HCT116 (cell line): ENCODE measurements at regions not wholly inside any gene's neighbourhood (a gene's known extent, or its start where the extent isn't known, plus 50 kb on each side); places are given as distances from the start of the nearest gene placed in this dataset.

Source experiments
- ATAC-seq: fragments of 200-7000 bp; cut with Tn5 transposase; 2 replicates; pipeline ENCODE4 v1.9.1; 2020; ENCODE audit warnings: mild to moderate bottlenecking, moderate library complexity
- BruUV-seq: library from RNA; stranded (reverse); fragments of 400-500 nt; replicated peaks from 2 replicates; lab custom pipeline; 2021; lab: Mats Ljungman, UMichigan
- CTCF ChIA-PET: fragments of 300-600 bp; sonication (Branson Sonifier 250); formaldehyde crosslinking; loops from one replicate; lab custom pipeline; 2021; ENCODE audit warnings: antibody characterized with exemption; lab: Charles Lee
- POLR2A ChIA-PET: fragments of 300-600, 350-600 bp; sonication (Branson Sonifier 250); formaldehyde crosslinking; loops from one replicate; lab custom pipeline; 2021; ENCODE audit warnings: antibody characterized with exemption; lab: Charles Lee
- RAD21 ChIA-PET, 2 experiments: fragments of 300-600 bp; sonication (Branson Sonifier 250); formaldehyde crosslinking; loops; one replicate each; lab custom pipeline; 2023; ENCODE audit warnings: low total read pairs in 2 of 2; ENCODE audit not compliant: uncharacterized antibody in 2 of 2, unreplicated experiment in 2 of 2, low non-redundant PET in 1 of 2; lab: Charles Lee
- DNase-seq: peaks from one replicate; pipeline ENCODE4 v3.0.0-alpha.2; 2010; ENCODE audit warnings: low read depth, low spot score
- H2AFZ ChIP-seq: fragments of 200-600 bp; shearing (Covaris generic), sonication (generic); 2 replicates; pipeline ENCODE4 v1.6.1; 2017; ENCODE audit warnings: low read depth, mixed run types, mixed read lengths, antibody characterized with exemption, low read length; ENCODE audit not compliant: poor library complexity, severe bottlenecking
- H3K27ac ChIP-seq: 2 replicates; pipeline ENCODE4 v1.5.1; 2012; ENCODE audit warnings: low read depth, low read length
- H3K27me3 ChIP-seq: fragments of 200-600 bp; sonication (generic); 2 replicates; pipeline ENCODE4 v1.6.1; 2016; ENCODE audit warnings: mixed run types, low read length, mixed read lengths; ENCODE audit not compliant: insufficient read depth
- H3K36me3 ChIP-seq, 2 experiments: fragments of 200-500 bp in 1 of 2; fragments of 200-600 bp in 1 of 2; sonication (Bioruptor generic) in 1 of 2; sonication (generic) in 1 of 2; 2 replicates each; pipeline versions ENCODE4 v1.5.1 to v1.6.1; 2014 to 2016; ENCODE audit warnings: low read length in 2 of 2, inconsistent platforms in 1 of 2, mixed read lengths in 1 of 2, mixed run types in 1 of 2; ENCODE audit not compliant: insufficient read depth in 2 of 2, control insufficient read depth in 1 of 2
- H3K4me1 ChIP-seq, 2 experiments: fragments of 200-600 bp in 1 of 2; sonication (generic) in 1 of 2; 2 replicates each; pipeline versions ENCODE4 v1.5.1 to v1.6.1; 2012 to 2017; ENCODE audit warnings: low read length in 2 of 2, inconsistent platforms in 1 of 2, mild to moderate bottlenecking in 1 of 2, mixed read lengths in 1 of 2, mixed run types in 1 of 2, moderate library complexity in 1 of 2; ENCODE audit not compliant: insufficient read depth in 2 of 2, control insufficient read depth in 1 of 2
- H3K4me2 ChIP-seq: fragments of 200-600 bp; sonication (generic); 2 replicates; pipeline ENCODE4 v1.6.1; 2017; ENCODE audit warnings: mixed run types, low read length, mixed read lengths
- H3K4me3 ChIP-seq, 2 experiments: fragments of 200-600 bp in 1 of 2; sonication (generic) in 1 of 2; replicated peaks in 1 of 2; 2 replicates each; pipeline ENCODE4 v1.5.1; 2011 to 2016; ENCODE audit warnings: low read length in 2 of 2, control low read depth in 1 of 2, low read depth in 1 of 2, mild to moderate bottlenecking in 1 of 2, mixed read lengths in 1 of 2, mixed run types in 1 of 2
- H3K79me2 ChIP-seq: fragments of 200-600 bp; sonication (generic); 2 replicates; pipeline ENCODE4 v1.6.1; 2017; ENCODE audit warnings: mild to moderate bottlenecking, mixed run types, low read length, moderate library complexity, mixed read lengths; ENCODE audit not compliant: insufficient read depth
- H3K9ac ChIP-seq: fragments of 200-600 bp; sonication (generic); 2 replicates; pipeline ENCODE4 v1.6.1; 2016; ENCODE audit warnings: low read length, mixed read lengths
- H3K9me2 ChIP-seq: fragments of 200-600 bp; sonication (generic), shearing (Covaris generic); 2 replicates; pipeline ENCODE4 v1.6.1; 2017; ENCODE audit warnings: mixed run types, mild to moderate bottlenecking, moderate library complexity; ENCODE audit not compliant: insufficient read depth
- H3K9me3 ChIP-seq, 2 experiments: fragments of 200-500 bp in 1 of 2; fragments of 200-600 bp in 1 of 2; sonication (Bioruptor generic) in 1 of 2; sonication (generic) in 1 of 2; 2 replicates each; pipeline ENCODE4 v1.6.1; 2014 to 2017; ENCODE audit warnings: low read length in 2 of 2, mixed read lengths in 2 of 2, inconsistent platforms in 1 of 2, low read depth in 1 of 2, mild to moderate bottlenecking in 1 of 2, mixed run types in 1 of 2, moderate library complexity in 1 of 2; ENCODE audit not compliant: control insufficient read depth in 1 of 2, insufficient read depth in 1 of 2
- H4K20me1 ChIP-seq: fragments of 200-600 bp; sonication (generic), shearing (Covaris generic); 2 replicates; pipeline ENCODE4 v1.6.1; 2017; ENCODE audit warnings: mixed run types, mild to moderate bottlenecking, moderate library complexity; ENCODE audit not compliant: insufficient read depth
- ATF3 ChIP-seq: IDR thresholded peaks from 2 replicates; pipeline ENCODE4 v1.6.1; 2012
- CBX3 ChIP-seq: IDR thresholded peaks from 2 replicates; pipeline ENCODE4 v1.6.1; 2012; ENCODE audit warnings: low read depth
- CTCF ChIP-seq, 3 experiments: fragments of 200-600 bp in 1 of 3; sonication (generic) in 1 of 3; IDR thresholded peaks in 2 of 3; conservative IDR thresholded peaks in 1 of 3; 2 replicates each; pipeline ENCODE4 v1.5.1; 2012 to 2017; ENCODE audit warnings: low read depth in 2 of 3, low read length in 2 of 3, antibody characterized with exemption in 1 of 3, borderline replicate concordance in 1 of 3, control low read depth in 1 of 3, mild to moderate bottlenecking in 1 of 3, mixed read lengths in 1 of 3, mixed run types in 1 of 3, moderate library complexity in 1 of 3; ENCODE audit not compliant: insufficient read depth in 1 of 3
- EGR1 ChIP-seq: IDR thresholded peaks from 2 replicates; pipeline ENCODE4 v1.6.1; 2012; ENCODE audit warnings: low read depth
- ELF1 ChIP-seq: IDR thresholded peaks from 2 replicates; pipeline ENCODE4 v1.6.1; 2012; ENCODE audit warnings: low read depth, borderline replicate concordance
- FOSL1 ChIP-seq: IDR thresholded peaks from 2 replicates; pipeline ENCODE4 v1.6.1; 2012; ENCODE audit warnings: low read depth
- JUND ChIP-seq: IDR thresholded peaks from 2 replicates; pipeline ENCODE4 v1.6.1; 2012
- POLR2A ChIP-seq: IDR thresholded peaks from 2 replicates; pipeline ENCODE4 v1.7.0; 2011; ENCODE audit warnings: borderline replicate concordance; ENCODE audit not compliant: insufficient read depth, insufficient read length; ENCODE audit errors: extremely low read depth
- POLR2AphosphoS5 ChIP-seq: IDR thresholded peaks from 2 replicates; pipeline ENCODE4 v1.6.1; 2011; ENCODE audit warnings: mild to moderate bottlenecking, low read depth, low read length, moderate library complexity
- RAD21 ChIP-seq: IDR thresholded peaks from 2 replicates; pipeline ENCODE4 v1.6.1; 2012; ENCODE audit warnings: low read depth, mild to moderate bottlenecking
- REST ChIP-seq: IDR thresholded peaks from 2 replicates; pipeline ENCODE4 v1.6.1; 2012; ENCODE audit warnings: low read depth
- SIN3A ChIP-seq: IDR thresholded peaks from 2 replicates; pipeline ENCODE4 v1.6.1; 2012; ENCODE audit warnings: low read depth
- SP1 ChIP-seq: IDR thresholded peaks from 2 replicates; pipeline ENCODE4 v1.6.1; 2012; ENCODE audit warnings: low read depth
- intact Hi-C: fragments of 100-400 bp; cut with micrococcal nuclease; formaldehyde crosslinking; loops from 2 replicates; pipeline ENCODE4 v1.10.0; 2022
- TF ChIP-seq, protein P1 (sequence below): IDR thresholded peaks from 2 replicates; pipeline ENCODE4 v1.6.1; 2011; ENCODE audit warnings: mild to moderate bottlenecking, low read length, moderate library complexity; ENCODE audit not compliant: insufficient replicate concordance; ENCODE audit errors: extremely low read depth
- TF ChIP-seq, protein P2 (sequence below): IDR thresholded peaks from 2 replicates; pipeline ENCODE4 v1.6.1; 2012

DNA sequence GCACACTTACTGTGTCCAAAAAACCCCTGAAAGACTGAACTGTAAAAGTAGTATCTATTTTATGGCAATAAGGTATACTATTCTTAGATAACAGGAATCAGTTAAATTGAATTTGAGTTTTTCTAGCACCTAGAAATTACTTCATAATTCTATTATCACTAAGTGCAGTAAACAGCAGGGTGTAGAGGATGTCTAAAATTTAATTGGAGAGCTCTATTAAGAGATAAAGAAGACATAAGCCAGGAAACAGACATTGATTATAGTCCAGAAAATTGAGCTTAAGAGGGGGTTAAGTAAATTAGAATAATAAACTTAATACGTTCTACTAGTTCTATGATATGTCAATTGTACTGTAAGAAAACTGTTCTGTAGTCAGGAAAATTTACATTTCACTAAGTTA, 403.5 kb upstream of the CBLB start:
- H3K27me3 ChIP-seq, result no peaks in the 10 kb centered on the region
- no peak overlapping the region for H3K27ac ChIP-seq
- H3K9me3 ChIP-seq, result no peaks in the 10 kb centered on the region
- no peaks in the 10 kb centered on the region for H4K20me1 ChIP-seq
- H3K79me2 ChIP-seq, result no peaks in the 10 kb centered on the region
- ChIA-PET RAD21 (no interaction called here), CTCF (no interaction called here), POLR2A (no interaction called here)
- intact Hi-C loops, result no loop called here
- TF ChIP-seq ATF3 (no peak), ELF1 (no peak), FOSL1 (no peak), REST (no peak), CTCF (IDR thresholded peaks at IDR 0.05 in 2 of 3, conservative IDR thresholded peaks at IDR 0.05 in 1 of 3; ENCODE audit: borderline replicate concordance in 1 of 3, insufficient read depth in 1 of 3, low read depth in 2 of 3, low read length in 2 of 3) (no peak), POLR2AphosphoS5 (no peak), CBX3 (no peak), RAD21 (no peak), SP1 (no peak), POLR2A (no peak), EGR1 (no peak), JUND (no peak), SIN3A (no peak)
- TF ChIP-seq, protein P1, sequence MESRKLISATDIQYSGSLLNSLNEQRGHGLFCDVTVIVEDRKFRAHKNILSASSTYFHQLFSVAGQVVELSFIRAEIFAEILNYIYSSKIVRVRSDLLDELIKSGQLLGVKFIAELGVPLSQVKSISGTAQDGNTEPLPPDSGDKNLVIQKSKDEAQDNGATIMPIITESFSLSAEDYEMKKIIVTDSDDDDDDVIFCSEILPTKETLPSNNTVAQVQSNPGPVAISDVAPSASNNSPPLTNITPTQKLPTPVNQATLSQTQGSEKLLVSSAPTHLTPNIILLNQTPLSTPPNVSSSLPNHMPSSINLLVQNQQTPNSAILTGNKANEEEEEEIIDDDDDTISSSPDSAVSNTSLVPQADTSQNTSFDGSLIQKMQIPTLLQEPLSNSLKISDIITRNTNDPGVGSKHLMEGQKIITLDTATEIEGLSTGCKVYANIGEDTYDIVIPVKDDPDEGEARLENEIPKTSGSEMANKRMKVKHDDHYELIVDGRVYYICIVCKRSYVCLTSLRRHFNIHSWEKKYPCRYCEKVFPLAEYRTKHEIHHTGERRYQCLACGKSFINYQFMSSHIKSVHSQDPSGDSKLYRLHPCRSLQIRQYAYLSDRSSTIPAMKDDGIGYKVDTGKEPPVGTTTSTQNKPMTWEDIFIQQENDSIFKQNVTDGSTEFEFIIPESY, result no peak
- TF ChIP-seq, protein P2, sequence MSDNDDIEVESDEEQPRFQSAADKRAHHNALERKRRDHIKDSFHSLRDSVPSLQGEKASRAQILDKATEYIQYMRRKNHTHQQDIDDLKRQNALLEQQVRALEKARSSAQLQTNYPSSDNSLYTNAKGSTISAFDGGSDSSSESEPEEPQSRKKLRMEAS, result no peak
- no peaks in the 10 kb centered on the region for H3K36me3 ChIP-seq
- H3K9ac ChIP-seq, result no peak overlapping the region
- no peak for DNase-seq
- ATAC-seq, result no peak
- H2AFZ ChIP-seq, result no peak overlapping the region
- no TSS peak for BruUV-seq
- no peak overlapping the region for H3K4me3 ChIP-seq
- H3K9me2 ChIP-seq, result no peaks in the 10 kb centered on the region
- no peaks in the 10 kb centered on the region for H3K4me1 ChIP-seq
- no peak overlapping the region for H3K4me2 ChIP-seq
